ENCODE measurements at regions not wholly inside any gene's neighbourhood (a gene's known extent, or its start where the extent isn't known, plus 50 kb on each side); places are given as distances from the start of the nearest gene placed in this dataset.

GRCh38 chr1:22383526-22384294 lies 67.9 kb upstream of the ZBTB40 start:
- ChIA-PET POLR2A (ENCODE audit: low non-redundant PET) (no interaction called here), CTCF (no interaction called here)
- DNase-seq (ENCODE audit: low spot score) = no peak
- H3K27ac ChIP-seq = no peak overlapping the region
- TF ChIP-seq, protein P1, sequence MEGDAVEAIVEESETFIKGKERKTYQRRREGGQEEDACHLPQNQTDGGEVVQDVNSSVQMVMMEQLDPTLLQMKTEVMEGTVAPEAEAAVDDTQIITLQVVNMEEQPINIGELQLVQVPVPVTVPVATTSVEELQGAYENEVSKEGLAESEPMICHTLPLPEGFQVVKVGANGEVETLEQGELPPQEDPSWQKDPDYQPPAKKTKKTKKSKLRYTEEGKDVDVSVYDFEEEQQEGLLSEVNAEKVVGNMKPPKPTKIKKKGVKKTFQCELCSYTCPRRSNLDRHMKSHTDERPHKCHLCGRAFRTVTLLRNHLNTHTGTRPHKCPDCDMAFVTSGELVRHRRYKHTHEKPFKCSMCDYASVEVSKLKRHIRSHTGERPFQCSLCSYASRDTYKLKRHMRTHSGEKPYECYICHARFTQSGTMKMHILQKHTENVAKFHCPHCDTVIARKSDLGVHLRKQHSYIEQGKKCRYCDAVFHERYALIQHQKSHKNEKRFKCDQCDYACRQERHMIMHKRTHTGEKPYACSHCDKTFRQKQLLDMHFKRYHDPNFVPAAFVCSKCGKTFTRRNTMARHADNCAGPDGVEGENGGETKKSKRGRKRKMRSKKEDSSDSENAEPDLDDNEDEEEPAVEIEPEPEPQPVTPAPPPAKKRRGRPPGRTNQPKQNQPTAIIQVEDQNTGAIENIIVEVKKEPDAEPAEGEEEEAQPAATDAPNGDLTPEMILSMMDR (conservative IDR thresholded peaks at IDR 0.05; ENCODE audit: low read depth) = no peak

DNA sequence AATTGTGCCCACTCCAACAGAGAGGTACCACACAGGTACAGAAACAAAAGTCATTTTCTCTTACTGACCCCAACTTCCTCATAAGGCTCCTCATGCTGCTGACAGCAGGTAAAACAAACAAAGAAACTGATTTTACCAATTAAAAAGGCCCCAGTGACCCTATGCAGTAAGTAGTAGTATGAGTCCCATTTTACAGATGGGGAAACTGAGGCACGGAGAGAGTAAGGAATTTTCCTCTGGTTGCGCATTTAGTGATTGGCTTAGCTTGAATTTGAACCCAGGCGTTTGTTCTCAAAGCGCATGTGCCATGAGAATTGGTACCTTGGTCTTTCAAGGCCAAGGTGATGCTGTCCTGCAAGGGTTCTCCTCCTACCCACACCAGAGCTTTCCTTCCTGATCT lies 66.1 kb upstream of the ZBTB40 start:
- H3K27ac ChIP-seq = no peak overlapping the region
- no peak for DNase-seq (ENCODE audit: low spot score)
- CTCF ChIA-PET = interaction anchor here (1.3 kb wide), 1 partner anchor 256 kb away, joined by 4 read pairs; no protein-coding TSS in a partner anchor
- POLR2A ChIA-PET (ENCODE audit: low non-redundant PET) = no interaction called here
- TF ChIP-seq, protein P1 (conservative IDR thresholded peaks at IDR 0.05; ENCODE audit: low read depth) = no peak

- no peak for DNase-seq (ENCODE audit: low spot score)
- no peak overlapping the region for H3K27ac ChIP-seq
- POLR2A ChIA-PET (ENCODE audit: low non-redundant PET) = no interaction called here
- CTCF ChIA-PET = interaction anchor here (0.5 to 1.3 kb wide), 2 partner anchors 246 to 255 kb away, joined by 3 to 4 read pairs; no protein-coding TSS in a partner anchor
- TF ChIP-seq, protein P1 (conservative IDR thresholded peaks at IDR 0.05; ENCODE audit: low read depth) = no peak
These were observed 64.9 kb upstream of the ZBTB40 start for GRCh38 chr1:22386774-22387173.

DNA sequence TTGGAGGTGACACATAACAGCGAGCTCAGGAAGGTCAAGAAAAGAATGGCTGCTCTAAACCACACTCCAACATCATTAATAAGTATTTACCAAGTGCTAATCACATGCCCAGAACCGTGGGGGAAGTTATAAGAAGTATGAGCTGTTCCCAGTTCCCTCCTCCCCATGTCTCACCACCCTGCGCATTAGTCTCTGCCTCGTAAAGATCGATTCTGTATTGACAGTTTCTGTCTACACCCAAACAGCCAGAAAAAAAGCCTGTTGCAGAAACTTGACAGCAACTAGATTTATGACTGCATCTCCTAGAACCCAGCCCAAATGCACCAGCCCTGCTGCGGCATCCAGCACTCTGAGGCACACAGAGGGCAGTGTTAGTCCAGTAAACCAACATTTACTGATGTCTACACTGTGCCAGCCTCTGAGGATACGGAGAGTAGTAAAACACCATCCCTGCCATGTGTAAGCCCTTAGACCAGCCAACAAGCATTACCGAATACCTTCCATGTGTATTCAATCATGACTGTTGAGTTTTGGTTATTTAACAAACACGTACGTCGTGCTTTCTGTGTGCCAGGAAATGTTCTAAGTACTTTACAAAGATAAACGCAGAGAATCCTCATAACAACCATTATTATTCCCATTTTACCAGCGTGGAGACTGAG lies 63.6 kb upstream of the ZBTB40 start:
- CTCF ChIA-PET = no interaction called here
- DNase-seq (ENCODE audit: low spot score) = no peak
- no peak overlapping the region for H3K27ac ChIP-seq
- TF ChIP-seq, protein P1 (conservative IDR thresholded peaks at IDR 0.05; ENCODE audit: low read depth) = no peak
- POLR2A ChIA-PET (ENCODE audit: low non-redundant PET) = no interaction called here

DNA sequence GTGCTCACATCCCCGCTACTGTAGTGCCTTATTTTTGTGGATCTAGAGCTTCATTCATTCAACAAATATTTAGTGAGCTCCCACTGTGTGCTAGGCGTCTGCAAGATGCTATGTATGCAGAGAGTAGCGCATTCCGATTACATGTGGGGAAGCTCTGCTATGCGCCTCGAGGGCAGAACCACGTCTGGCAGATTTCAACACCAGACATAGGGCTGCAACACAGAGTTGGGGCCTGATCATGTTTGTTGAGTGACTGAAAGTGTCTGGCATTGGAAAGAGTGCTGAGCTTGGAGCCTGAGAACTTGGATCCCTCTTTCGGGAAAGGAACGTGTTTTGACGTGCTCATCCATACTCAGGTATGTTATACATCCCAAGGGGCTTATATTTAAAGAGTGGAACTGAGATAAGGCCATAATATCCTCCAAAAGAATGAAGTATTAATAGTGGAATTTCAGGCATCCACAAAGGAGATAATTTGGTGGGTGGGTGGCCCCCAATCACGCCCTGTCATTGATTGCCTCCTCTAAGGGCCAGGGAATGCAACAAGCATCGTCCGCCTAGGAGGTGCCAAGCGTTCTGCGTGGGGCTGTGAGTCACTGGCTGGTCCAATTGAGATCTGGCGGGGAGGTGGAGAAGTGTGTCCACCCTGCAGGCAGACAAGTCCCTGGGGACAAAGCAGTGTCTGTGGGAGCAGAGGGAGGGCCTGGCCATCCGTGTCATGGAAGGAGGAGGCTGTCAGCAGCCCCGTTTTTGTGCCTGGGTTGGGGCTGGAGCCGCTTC lies 62.8 kb upstream of the ZBTB40 start:
- no peak overlapping the region for H3K27ac ChIP-seq
- ChIA-PET POLR2A (ENCODE audit: low non-redundant PET) (no interaction called here), CTCF (interaction anchor here (0.6 kb wide), 1 partner anchor 27 kb away, joined by 6 read pairs; no protein-coding TSS in a partner anchor)
- DNase-seq (ENCODE audit: low spot score) = peak; percentile 47
- TF ChIP-seq, protein P1 (conservative IDR thresholded peaks at IDR 0.05; ENCODE audit: low read depth) = no peak

- H3K27ac ChIP-seq = no peak overlapping the region
- TF ChIP-seq, protein P1 (conservative IDR thresholded peaks at IDR 0.05; ENCODE audit: low read depth) = no peak
- no peak for DNase-seq (ENCODE audit: low spot score)
- CTCF ChIA-PET = no interaction called here
- POLR2A ChIA-PET (ENCODE audit: low non-redundant PET) = no interaction called here
These were observed 58.1 kb upstream of the ZBTB40 start for GRCh38 chr1:22393587-22393986.
